K562 (cell line): ENCODE measurements at regions not wholly inside any gene's neighbourhood (a gene's known extent, or its start where the extent isn't known, plus 50 kb on each side); places are given as distances from the start of the nearest gene placed in this dataset.
A peak's percentile ranks its signal among the peaks of the same experiment; 100 is the strongest.

Source experiments
- BRD9 ChIP-seq: fragments of 450-650 bp; IDR thresholded peaks from 2 replicates; pipeline ENCODE4 v1.6.1; 2018; ENCODE audit warnings: low read depth; ENCODE audit not compliant: partially characterized antibody
- C11orf30 ChIP-seq: fragments of 450-650 bp; IDR thresholded peaks from 2 replicates; pipeline ENCODE4 v1.6.1; 2016; ENCODE audit warnings: low read depth, mild to moderate bottlenecking
- DEAF1 ChIP-seq: fragments of 450-650 bp; formaldehyde crosslinking; IDR thresholded peaks from 2 replicates; pipeline ENCODE4 v1.4.0; 2020; ENCODE audit warnings: mild to moderate bottlenecking, moderate library complexity
- E2F3 ChIP-seq: fragments of 250-450 bp; sonication (Bioruptor Pico); IDR thresholded peaks from 2 replicates; pipeline ENCODE4 v1.4.0; 2020; ENCODE audit warnings: mild to moderate bottlenecking
- ELF2 ChIP-seq: fragments of 250-450 bp; sonication (Bioruptor Pico); IDR thresholded peaks from 2 replicates; pipeline ENCODE4 v1.5.0; 2021; ENCODE audit warnings: mild to moderate bottlenecking
- HNRNPL ChIP-seq: fragments of 200-400 bp; formaldehyde crosslinking; IDR thresholded peaks from 2 replicates; pipeline ENCODE4 v1.6.1; 2017; ENCODE audit warnings: low read depth, mild to moderate bottlenecking, low read length
- JUNB ChIP-seq: fragments of 450-650 bp; formaldehyde crosslinking; conservative IDR thresholded peaks from 2 replicates; pipeline ENCODE4 v1.4.0; 2020; ENCODE audit warnings: mild to moderate bottlenecking
- PRMT5 ChIP-seq: sonication (generic); formaldehyde crosslinking; IDR thresholded peaks from 2 replicates; pipeline ENCODE4 v1.5.0; 2020; ENCODE audit warnings: missing genetic modification reagents
- PURB ChIP-seq: sonication (generic); formaldehyde crosslinking; IDR thresholded peaks from 2 replicates; pipeline ENCODE4 v1.9.0; 2021; ENCODE audit warnings: low read depth, mild to moderate bottlenecking, missing genetic modification reagents
- REST ChIP-seq, 2 experiments: fragments of 450-650 bp; formaldehyde crosslinking in 1 of 2; IDR thresholded peaks; 2 replicates each; pipeline versions ENCODE4 v1.4.0 to v1.6.1; 2014 to 2020; ENCODE audit warnings: mild to moderate bottlenecking in 2 of 2, borderline replicate concordance in 1 of 2, low read depth in 1 of 2
- SMARCA4 ChIP-seq: fragments of 450-650 bp; IDR thresholded peaks from 2 replicates; pipeline ENCODE4 v1.6.1; 2016
- SMARCE1 ChIP-seq: fragments of 450-650 bp; IDR thresholded peaks from 2 replicates; pipeline ENCODE4 v1.7.1; 2016; ENCODE audit warnings: mild to moderate bottlenecking
- ZBTB12 ChIP-seq: fragments of 250-450 bp; sonication (Bioruptor Pico); IDR thresholded peaks from 2 replicates; pipeline ENCODE4 v1.4.0; 2020

- TF ChIP-seq REST (IDR thresholded peaks at IDR 0.05; ENCODE audit: borderline replicate concordance) (peak; percentile 23), REST (CRISPR knock-in tag; IDR thresholded peaks at IDR 0.05; ENCODE audit: low read depth) (no peak), PURB (CRISPR knock-in tag) (no peak), E2F3 (CRISPR knock-in tag) (no peak), SMARCA4 (peak; percentile 61), ZBTB12 (no peak), ELF2 (CRISPR knock-in tag) (no peak), PRMT5 (CRISPR knock-in tag) (no peak), JUNB (no peak), DEAF1 (CRISPR knock-in tag) (no peak), SMARCE1 (0 out of 2 replicates have a peak, but pooled peaks have one; percentile 11), BRD9 (peak; percentile 19), HNRNPL (no peak), C11orf30 (peak; percentile 79)
These were observed 362.7 kb downstream of the SEMA3D start (continued) for GRCh38 chr7:84824057-84824651.
